GM12892 (cell line): ENCODE measurements at regions not wholly inside any gene's neighbourhood (a gene's known extent, or its start where the extent isn't known, plus 50 kb on each side); places are given as distances from the start of the nearest gene placed in this dataset.

Experiments used
- POLR2A ChIP-seq: IDR thresholded peaks from 2 replicates; pipeline ENCODE4 v1.6.1; 2011; ENCODE audit warnings: low read depth, low read length, control low read depth
- POLR2AphosphoS5 ChIP-seq: IDR thresholded peaks from 2 replicates; pipeline ENCODE4 v1.6.1; 2011; ENCODE audit warnings: low read depth, low read length, control low read depth
- TAF1 ChIP-seq: IDR thresholded peaks from 2 replicates; pipeline ENCODE4 v1.6.1; 2011; ENCODE audit warnings: low read depth, mild to moderate bottlenecking, control low read depth, low read length, borderline replicate concordance

- no peak for TF ChIP-seq POLR2AphosphoS5
- TF ChIP-seq POLR2A: no peak
- no peak for TF ChIP-seq TAF1
These were observed 499.0 kb downstream of the ACTL7B start for GRCh38 chr9:108356806-108357205.
